B cell (primary cell): ENCODE measurements at regions not wholly inside any gene's neighbourhood (a gene's known extent, or its start where the extent isn't known, plus 50 kb on each side); places are given as distances from the start of the nearest gene placed in this dataset.

Experiments
- EZH2 ChIP-seq: IDR thresholded peaks from 2 replicates; pipeline ENCODE4 v1.6.1; 2012; ENCODE audit warnings: borderline replicate concordance, low read depth, mild to moderate bottlenecking, moderate library complexity, low read length; ENCODE audit not compliant: insufficient read depth, poor library complexity, severe bottlenecking
- TF ChIP-seq, protein P1 (sequence below): fragments of 200-600 bp; IDR thresholded peaks from one replicate; pipeline ENCODE4 v1.8.0; 2022; ENCODE audit warnings: antibody characterized with exemption, mild to moderate bottlenecking

DNA sequence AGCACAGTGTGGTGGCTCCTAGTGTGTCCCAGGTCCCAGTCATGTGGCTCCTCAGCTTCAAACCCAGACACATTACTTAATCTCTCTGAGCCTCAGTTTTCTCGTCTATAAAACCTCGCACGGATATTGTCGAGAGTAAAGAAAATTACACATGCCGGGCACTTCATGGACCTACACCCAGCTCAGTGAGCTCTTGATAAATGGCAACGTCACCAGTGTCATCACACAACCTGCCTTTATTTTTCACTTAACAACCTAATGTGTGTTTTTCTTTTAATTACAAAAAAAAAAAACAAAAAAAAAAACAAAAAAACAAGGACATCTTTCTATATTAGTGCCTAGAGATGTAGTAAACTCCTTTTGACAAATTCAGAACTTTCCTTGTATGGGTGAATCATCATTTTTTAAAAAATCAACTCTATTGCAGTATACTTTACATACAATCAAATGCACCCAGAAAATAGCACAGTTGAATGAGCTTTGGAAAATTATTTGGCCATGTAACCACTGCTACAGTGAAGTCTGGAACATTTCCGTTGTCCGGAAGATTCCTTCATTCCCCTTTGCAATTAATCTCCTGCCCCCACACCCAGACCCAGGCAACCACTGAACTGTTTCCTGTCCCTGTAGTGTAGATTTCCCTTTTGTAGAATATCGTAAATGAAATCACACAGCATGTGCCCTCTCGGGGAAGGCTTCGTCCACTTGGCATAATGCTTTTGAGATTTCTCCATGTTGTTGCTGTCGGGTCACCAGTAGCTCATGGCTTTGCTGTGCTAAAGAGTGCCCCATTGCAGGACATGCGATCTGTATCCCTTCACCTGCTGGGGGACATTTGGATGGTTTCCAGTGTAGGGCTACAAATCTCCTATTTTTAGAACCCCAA is 100.4 kb upstream of the LARP1 start:
- TF ChIP-seq EZH2 = no peak
- TF ChIP-seq, protein P1, sequence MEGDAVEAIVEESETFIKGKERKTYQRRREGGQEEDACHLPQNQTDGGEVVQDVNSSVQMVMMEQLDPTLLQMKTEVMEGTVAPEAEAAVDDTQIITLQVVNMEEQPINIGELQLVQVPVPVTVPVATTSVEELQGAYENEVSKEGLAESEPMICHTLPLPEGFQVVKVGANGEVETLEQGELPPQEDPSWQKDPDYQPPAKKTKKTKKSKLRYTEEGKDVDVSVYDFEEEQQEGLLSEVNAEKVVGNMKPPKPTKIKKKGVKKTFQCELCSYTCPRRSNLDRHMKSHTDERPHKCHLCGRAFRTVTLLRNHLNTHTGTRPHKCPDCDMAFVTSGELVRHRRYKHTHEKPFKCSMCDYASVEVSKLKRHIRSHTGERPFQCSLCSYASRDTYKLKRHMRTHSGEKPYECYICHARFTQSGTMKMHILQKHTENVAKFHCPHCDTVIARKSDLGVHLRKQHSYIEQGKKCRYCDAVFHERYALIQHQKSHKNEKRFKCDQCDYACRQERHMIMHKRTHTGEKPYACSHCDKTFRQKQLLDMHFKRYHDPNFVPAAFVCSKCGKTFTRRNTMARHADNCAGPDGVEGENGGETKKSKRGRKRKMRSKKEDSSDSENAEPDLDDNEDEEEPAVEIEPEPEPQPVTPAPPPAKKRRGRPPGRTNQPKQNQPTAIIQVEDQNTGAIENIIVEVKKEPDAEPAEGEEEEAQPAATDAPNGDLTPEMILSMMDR = no peak
